ENCODE measurements at regions not wholly inside any gene's neighbourhood (a gene's known extent, or its start where the extent isn't known, plus 50 kb on each side); places are given as distances from the start of the nearest gene placed in this dataset.

DNA sequence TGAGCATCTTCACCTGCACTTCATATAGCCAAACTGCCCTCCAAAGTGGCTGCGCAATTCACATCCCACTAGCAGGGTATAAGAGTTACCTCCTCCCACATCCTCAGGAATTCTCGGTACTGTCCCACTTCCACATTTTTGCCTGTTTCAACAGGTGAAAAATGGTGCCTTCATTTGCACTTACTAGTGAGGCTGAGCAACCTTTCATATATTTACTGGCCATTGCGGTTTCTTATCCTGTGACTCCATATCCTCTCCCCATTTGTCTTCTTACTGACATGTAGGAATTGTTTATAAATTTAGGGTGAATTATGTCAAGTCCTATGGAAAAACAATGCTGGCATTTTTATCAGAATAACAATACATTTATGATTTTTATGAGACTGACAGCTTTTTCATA lies 61.9 kb downstream of the NIBAN1 start (continued):
- TF ChIP-seq, protein P1, sequence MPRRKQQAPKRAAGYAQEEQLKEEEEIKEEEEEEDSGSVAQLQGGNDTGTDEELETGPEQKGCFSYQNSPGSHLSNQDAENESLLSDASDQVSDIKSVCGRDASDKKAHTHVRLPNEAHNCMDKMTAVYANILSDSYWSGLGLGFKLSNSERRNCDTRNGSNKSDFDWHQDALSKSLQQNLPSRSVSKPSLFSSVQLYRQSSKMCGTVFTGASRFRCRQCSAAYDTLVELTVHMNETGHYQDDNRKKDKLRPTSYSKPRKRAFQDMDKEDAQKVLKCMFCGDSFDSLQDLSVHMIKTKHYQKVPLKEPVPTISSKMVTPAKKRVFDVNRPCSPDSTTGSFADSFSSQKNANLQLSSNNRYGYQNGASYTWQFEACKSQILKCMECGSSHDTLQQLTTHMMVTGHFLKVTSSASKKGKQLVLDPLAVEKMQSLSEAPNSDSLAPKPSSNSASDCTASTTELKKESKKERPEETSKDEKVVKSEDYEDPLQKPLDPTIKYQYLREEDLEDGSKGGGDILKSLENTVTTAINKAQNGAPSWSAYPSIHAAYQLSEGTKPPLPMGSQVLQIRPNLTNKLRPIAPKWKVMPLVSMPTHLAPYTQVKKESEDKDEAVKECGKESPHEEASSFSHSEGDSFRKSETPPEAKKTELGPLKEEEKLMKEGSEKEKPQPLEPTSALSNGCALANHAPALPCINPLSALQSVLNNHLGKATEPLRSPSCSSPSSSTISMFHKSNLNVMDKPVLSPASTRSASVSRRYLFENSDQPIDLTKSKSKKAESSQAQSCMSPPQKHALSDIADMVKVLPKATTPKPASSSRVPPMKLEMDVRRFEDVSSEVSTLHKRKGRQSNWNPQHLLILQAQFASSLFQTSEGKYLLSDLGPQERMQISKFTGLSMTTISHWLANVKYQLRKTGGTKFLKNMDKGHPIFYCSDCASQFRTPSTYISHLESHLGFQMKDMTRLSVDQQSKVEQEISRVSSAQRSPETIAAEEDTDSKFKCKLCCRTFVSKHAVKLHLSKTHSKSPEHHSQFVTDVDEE (CRISPR knock-in tag; IDR thresholded peaks at IDR 0.05), result no peak
- no peak for TF ChIP-seq RARB (CRISPR knock-in tag; IDR thresholded peaks at IDR 0.05)
- TF ChIP-seq POU6F1 (CRISPR knock-in tag; IDR thresholded peaks at IDR 0.05; ENCODE audit: borderline replicate concordance, low read depth), result no peak
- TF ChIP-seq, protein P2, sequence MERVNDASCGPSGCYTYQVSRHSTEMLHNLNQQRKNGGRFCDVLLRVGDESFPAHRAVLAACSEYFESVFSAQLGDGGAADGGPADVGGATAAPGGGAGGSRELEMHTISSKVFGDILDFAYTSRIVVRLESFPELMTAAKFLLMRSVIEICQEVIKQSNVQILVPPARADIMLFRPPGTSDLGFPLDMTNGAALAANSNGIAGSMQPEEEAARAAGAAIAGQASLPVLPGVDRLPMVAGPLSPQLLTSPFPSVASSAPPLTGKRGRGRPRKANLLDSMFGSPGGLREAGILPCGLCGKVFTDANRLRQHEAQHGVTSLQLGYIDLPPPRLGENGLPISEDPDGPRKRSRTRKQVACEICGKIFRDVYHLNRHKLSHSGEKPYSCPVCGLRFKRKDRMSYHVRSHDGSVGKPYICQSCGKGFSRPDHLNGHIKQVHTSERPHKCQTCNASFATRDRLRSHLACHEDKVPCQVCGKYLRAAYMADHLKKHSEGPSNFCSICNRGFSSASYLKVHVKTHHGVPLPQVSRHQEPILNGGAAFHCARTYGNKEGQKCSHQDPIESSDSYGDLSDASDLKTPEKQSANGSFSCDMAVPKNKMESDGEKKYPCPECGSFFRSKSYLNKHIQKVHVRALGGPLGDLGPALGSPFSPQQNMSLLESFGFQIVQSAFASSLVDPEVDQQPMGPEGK (CRISPR knock-in tag; IDR thresholded peaks at IDR 0.05; ENCODE audit: borderline replicate concordance), result no peak
- TF ChIP-seq ZC3H10 (CRISPR knock-in tag; IDR thresholded peaks at IDR 0.05), result no peak
- TF ChIP-seq ZFP30 (CRISPR knock-in tag; IDR thresholded peaks at IDR 0.05), result no peak

GRCh38 chr1:184911830-184912229 lies 62.5 kb downstream of the NIBAN1 start:
- ATAC-seq, result no peak
- TF ChIP-seq, protein P2 (CRISPR knock-in tag; IDR thresholded peaks at IDR 0.05; ENCODE audit: borderline replicate concordance), result no peak
- TF ChIP-seq ZNF70 (CRISPR knock-in tag; IDR thresholded peaks at IDR 0.05) (no peak), TCF4 (CRISPR knock-in tag; IDR thresholded peaks at IDR 0.05; ENCODE audit: borderline replicate concordance) (no peak), ESRRG (CRISPR knock-in tag; IDR thresholded peaks at IDR 0.05) (no peak)

DNA sequence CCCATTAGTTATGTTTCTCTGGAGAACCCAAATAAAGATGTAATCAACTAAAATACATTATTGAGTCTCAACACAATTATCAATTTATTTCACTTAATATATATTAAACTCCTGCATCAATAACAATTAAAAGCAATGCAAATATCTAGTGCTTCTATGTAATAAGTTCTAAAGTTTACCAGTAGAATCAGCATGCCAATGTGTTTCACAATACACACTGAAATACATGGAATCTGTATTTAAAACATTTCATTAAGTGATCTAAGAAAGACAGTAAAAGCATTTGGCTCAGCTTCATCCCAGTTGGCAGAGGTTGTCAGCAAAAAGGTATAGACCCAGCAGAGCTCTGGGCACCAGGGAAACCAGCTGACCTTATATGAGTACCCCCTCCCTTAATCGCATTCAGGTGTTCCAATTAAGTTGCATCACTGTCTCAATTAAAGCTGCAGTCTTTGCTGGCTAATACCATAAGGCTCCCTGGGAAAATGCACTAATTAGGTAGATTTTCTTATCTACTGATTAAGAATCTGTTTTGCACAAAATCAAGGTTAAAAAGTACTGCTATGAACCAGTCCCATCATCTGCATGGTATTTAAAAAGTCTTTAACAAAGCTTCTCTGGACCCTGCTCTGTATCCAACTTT lies 63.1 kb downstream of the NIBAN1 start:
- peak; percentile 20; the same call in 1 of the 3 replicates for ATAC-seq
- no peak for TF ChIP-seq GLIS3 (CRISPR knock-in tag; IDR thresholded peaks at IDR 0.05)
- no peak for TF ChIP-seq SNAI2 (CRISPR knock-in tag; IDR thresholded peaks at IDR 0.05)
- no peak for TF ChIP-seq RARB (CRISPR knock-in tag; IDR thresholded peaks at IDR 0.05)
- TF ChIP-seq ZC3H10 (CRISPR knock-in tag; IDR thresholded peaks at IDR 0.05), result no peak
- TF ChIP-seq ZNF8 (CRISPR knock-in tag; IDR thresholded peaks at IDR 0.05), result no peak
- TF ChIP-seq POU6F1 (CRISPR knock-in tag; IDR thresholded peaks at IDR 0.05; ENCODE audit: borderline replicate concordance, low read depth), result no peak
- TF ChIP-seq ZNF70 (CRISPR knock-in tag; IDR thresholded peaks at IDR 0.05), result no peak
- TF ChIP-seq TOX (CRISPR knock-in tag; IDR thresholded peaks at IDR 0.05; ENCODE audit: borderline replicate concordance), result no peak
- TF ChIP-seq TCF4 (CRISPR knock-in tag; IDR thresholded peaks at IDR 0.05; ENCODE audit: borderline replicate concordance), result no peak
- TF ChIP-seq, protein P2 (CRISPR knock-in tag; IDR thresholded peaks at IDR 0.05; ENCODE audit: borderline replicate concordance), result no peak

GRCh38 chr1:184910691-184911091 lies 63.6 kb downstream of the NIBAN1 start:
- ATAC-seq, result no peak
- TF ChIP-seq, protein P2 (CRISPR knock-in tag; IDR thresholded peaks at IDR 0.05; ENCODE audit: borderline replicate concordance), result no peak
- no peak for TF ChIP-seq ZNF8 (CRISPR knock-in tag; IDR thresholded peaks at IDR 0.05)

All from SK-N-SH treated with all-trans-retinoic acid at 6 μM for 48 hours (cell line).